ENCODE measurements at regions not wholly inside any gene's neighbourhood (a gene's known extent, or its start where the extent isn't known, plus 50 kb on each side); places are given as distances from the start of the nearest gene placed in this dataset.

DNA sequence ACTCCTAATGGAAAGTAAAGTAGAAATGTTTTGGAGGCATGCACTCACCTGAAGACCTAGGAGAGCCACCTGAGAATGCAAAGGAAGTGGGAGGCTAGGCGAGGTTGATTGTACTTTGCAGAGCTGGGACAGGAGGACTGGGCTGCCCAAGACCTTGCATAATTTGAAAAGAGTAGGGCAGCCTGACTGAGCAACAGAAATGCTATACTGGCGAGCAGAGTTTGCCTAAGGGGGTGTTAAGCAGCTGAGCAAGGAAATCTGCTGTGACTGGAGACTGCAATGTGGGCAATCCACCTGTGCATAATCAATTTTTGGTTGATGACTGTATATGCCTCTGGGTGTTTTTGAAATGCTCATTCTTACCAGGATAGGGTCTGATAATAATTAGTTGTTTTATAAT is 834.1 kb downstream of the TRHDE start:
- ATAC-seq (no peak), DNase-seq (no peak)
- TF ChIP-seq, protein P1, sequence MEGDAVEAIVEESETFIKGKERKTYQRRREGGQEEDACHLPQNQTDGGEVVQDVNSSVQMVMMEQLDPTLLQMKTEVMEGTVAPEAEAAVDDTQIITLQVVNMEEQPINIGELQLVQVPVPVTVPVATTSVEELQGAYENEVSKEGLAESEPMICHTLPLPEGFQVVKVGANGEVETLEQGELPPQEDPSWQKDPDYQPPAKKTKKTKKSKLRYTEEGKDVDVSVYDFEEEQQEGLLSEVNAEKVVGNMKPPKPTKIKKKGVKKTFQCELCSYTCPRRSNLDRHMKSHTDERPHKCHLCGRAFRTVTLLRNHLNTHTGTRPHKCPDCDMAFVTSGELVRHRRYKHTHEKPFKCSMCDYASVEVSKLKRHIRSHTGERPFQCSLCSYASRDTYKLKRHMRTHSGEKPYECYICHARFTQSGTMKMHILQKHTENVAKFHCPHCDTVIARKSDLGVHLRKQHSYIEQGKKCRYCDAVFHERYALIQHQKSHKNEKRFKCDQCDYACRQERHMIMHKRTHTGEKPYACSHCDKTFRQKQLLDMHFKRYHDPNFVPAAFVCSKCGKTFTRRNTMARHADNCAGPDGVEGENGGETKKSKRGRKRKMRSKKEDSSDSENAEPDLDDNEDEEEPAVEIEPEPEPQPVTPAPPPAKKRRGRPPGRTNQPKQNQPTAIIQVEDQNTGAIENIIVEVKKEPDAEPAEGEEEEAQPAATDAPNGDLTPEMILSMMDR (IDR thresholded peaks at IDR 0.05), result no peak

DNA sequence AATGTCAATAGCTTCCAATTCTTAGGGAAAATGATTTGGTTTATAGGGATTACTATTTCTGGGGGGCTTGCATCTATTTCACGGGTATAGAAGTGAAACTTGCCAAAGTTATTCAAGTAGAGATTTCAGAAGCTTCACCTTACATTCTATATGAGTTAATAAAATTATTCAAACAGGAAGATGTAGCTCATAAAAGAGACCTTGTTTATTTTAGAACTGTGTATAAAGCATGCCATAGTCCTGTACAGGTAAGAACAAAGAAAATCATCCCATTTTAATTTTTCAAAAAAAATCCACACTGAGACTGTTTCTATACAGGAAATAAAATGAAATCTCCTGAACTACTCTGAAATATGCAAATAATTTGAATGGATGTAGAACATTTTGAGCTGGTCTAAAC is 834.7 kb downstream of the TRHDE start:
- H3K27me3 ChIP-seq, result no peaks in the 10 kb centered on the region
- H3K4me1 ChIP-seq, result no peaks in the 10 kb centered on the region
- no peak for ATAC-seq
- TF ChIP-seq, protein P1 (IDR thresholded peaks at IDR 0.05), result no peak
- H3K27ac ChIP-seq, result no peak overlapping the region
- no peak overlapping the region for H3K4me3 ChIP-seq
- DNase-seq, result no peak
- intact Hi-C loops (cut with DNase I), result no loop called here
- no peaks in the 10 kb centered on the region for H3K9me3 ChIP-seq
- no peaks in the 10 kb centered on the region for H3K36me3 ChIP-seq

More for the DNA sequence above, 834.1 kb downstream of the TRHDE start:
- no peaks in the 10 kb centered on the region for H3K4me1 ChIP-seq
- no peaks in the 10 kb centered on the region for H3K36me3 ChIP-seq
- no peaks in the 10 kb centered on the region for H3K27me3 ChIP-seq
- no peak overlapping the region for H3K4me3 ChIP-seq
- no peaks in the 10 kb centered on the region for H3K9me3 ChIP-seq
- intact Hi-C loops (cut with DNase I), result no loop called here
- H3K27ac ChIP-seq, result no peak overlapping the region

DNA sequence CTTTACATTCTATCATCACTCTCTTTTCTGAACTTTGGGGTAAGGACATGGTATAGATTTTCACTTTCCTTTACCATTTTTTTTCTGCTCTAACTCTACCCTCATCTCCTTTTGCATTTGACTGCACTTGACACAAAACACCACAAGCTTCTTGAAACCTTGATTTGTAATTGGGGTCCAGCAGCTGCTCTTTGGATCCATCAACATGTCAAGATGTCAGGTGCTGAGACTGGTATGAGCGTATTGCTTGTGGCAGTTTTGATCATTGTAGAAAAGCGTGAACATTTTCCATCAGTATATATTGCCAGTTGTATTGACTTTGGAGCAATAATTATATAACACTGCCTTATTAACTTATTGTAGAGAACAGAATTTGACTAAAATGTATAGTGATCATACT is 838.6 kb downstream of the TRHDE start:
- no peak overlapping the region for H3K27ac ChIP-seq
- TF ChIP-seq, protein P1 (IDR thresholded peaks at IDR 0.05), result no peak
- no peaks in the 10 kb centered on the region for H3K36me3 ChIP-seq
- intact Hi-C loops (cut with DNase I), result no loop called here
- H3K27me3 ChIP-seq, result no peaks in the 10 kb centered on the region
- H3K9me3 ChIP-seq, result no peaks in the 10 kb centered on the region
- DNase-seq (no peak), ATAC-seq (no peak)
- H3K4me1 ChIP-seq, result no peaks in the 10 kb centered on the region
- H3K4me3 ChIP-seq, result no peak overlapping the region

DNA sequence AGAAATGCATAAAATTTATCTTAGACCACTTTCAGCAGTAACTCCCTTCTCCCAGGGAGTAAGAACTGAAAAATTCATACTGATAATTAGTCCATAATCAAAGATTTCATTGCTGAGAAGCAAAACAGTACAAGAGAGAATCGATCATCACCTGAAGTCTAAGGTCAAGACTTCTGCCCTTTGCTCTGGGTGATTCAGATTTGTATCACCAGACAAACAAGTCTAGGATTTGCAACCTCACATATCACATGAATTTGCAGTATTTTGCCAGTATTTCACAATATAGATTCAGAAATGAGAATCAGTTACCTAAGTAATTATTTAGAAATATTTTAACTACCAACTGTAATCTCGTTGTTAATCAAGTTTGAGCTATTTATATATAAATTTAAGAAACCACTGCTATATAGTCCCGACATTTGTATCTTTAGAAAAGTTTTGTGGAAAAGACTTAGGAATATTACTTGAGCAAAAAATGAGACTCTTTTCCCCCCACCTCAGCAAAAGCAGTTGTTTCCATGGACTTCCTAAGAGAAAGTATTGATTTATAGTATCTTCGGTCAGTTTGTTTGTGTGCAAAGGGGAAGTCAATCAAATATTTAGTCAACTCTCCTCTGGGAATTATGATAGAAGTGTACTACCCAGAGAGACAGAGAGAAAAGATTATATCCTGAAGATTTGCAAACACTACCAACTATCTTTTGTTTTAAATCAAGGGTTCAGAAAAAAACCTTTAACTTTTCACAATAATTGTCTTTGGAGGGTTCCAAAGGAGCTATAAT is 840.1 kb downstream of the TRHDE start:
- H3K4me3 ChIP-seq, result no peak overlapping the region

DNA sequence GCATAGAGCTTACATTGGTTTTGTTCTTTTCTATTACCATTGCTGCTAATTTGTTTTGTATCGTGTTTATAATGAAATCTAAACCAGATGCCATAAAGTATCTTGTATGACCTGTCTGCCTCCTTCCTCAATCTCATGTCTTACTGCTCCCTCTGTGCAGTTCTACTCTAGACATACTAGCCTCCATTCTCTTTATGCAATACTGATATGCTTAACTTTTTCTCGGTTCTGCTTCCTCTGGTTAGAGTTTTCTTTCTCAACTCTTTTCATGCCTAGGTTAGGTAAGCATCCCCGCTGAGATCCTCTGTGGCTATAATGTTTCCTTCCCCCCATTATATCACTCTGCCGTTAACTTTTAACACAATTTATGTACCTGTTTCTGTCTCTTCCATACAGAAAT is 852.3 kb downstream of the TRHDE start:
- TF ChIP-seq, protein P1 (IDR thresholded peaks at IDR 0.05), result no peak
- intact Hi-C loops (cut with DNase I), result no loop called here

More for the DNA sequence above, 840.1 kb downstream of the TRHDE start:
- Histone ChIP-seq H3K27ac (no peak overlapping the region), H3K9me3 (no peaks in the 10 kb centered on the region), H3K4me1 (no peaks in the 10 kb centered on the region), H3K36me3 (no peaks in the 10 kb centered on the region), H3K27me3 (no peaks in the 10 kb centered on the region)
- intact Hi-C loops (cut with DNase I), result no loop called here
- TF ChIP-seq, protein P1 (IDR thresholded peaks at IDR 0.05), result no peak
- DNase-seq (no peak), ATAC-seq (no peak)

More for the DNA sequence above, 852.3 kb downstream of the TRHDE start:
- DNase-seq (no peak), ATAC-seq (no peak)
- peaks cover 0 to 2% of the 10 kb centered on the region in 2 donors for H3K9me3 ChIP-seq
- no peaks in the 10 kb centered on the region for H3K4me1 ChIP-seq
- no peak overlapping the region for H3K4me3 ChIP-seq
- no peaks in the 10 kb centered on the region for H3K27me3 ChIP-seq
- no peak overlapping the region for H3K27ac ChIP-seq
- H3K36me3 ChIP-seq, result no peaks in the 10 kb centered on the region
